ENCODE measurements at regions not wholly inside any gene's neighbourhood (a gene's known extent, or its start where the extent isn't known, plus 50 kb on each side); places are given as distances from the start of the nearest gene placed in this dataset.
"Not testable (repeated sequence)": the region's sequence is repeated elsewhere in the genome, so short reads cannot be mapped to it uniquely, and the experiment has no call there.

DNA sequence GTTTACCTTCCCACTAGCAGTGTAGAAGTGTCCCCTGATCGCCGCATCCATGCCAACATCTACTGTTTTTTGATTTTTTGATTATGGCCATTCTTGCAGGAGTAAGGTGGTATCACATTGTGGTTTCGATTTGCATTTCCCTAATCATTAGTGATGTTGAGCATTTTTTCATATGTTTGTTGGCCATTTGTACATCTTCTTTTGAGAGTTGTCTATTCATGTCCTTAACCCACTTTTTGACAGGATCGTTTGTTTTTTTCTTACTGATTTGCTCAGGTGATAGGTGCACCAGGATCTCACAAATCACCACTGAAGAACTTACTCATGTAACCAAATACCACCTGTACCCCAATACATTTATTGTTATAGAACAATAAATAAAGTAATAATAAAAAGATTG is 114.5 kb downstream of the GATA6 start:
- not testable (repeated sequence) for DNase-seq

DNA sequence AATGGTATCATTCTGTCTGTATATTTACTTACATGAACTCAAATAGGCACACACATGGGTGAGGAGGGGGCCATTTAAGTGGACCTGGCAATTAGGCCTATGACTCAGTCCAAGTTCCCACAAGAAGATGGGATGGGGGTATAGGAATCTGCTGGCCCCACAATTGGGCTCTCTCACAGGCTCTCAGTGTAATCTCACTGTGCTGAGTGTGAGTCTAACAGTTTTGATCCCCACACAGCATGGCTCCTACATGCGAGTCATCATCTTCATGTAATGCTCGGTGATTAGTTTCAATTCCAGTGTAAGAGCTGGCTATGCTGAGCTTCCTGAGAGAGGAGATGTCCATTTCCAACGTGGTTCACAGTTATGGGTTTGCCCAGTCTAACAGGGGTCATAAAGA is 114.0 kb downstream of the GATA6 start:
- DNase-seq: no peak

DNA sequence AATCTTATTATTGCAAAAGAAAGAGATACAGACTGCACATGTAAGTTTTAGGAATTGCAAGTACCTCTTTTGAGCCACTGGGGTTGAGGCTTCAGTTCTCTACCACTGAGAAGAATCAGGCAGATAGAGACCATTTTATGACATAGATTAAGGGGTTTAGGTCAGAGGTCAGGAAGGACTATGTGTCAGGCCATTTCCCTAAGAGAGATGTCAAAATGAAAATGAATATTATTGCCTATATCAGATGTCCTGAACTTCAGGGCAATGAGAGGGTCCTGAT is 113.7 kb downstream of the GATA6 start:
- no peak for DNase-seq

DNA sequence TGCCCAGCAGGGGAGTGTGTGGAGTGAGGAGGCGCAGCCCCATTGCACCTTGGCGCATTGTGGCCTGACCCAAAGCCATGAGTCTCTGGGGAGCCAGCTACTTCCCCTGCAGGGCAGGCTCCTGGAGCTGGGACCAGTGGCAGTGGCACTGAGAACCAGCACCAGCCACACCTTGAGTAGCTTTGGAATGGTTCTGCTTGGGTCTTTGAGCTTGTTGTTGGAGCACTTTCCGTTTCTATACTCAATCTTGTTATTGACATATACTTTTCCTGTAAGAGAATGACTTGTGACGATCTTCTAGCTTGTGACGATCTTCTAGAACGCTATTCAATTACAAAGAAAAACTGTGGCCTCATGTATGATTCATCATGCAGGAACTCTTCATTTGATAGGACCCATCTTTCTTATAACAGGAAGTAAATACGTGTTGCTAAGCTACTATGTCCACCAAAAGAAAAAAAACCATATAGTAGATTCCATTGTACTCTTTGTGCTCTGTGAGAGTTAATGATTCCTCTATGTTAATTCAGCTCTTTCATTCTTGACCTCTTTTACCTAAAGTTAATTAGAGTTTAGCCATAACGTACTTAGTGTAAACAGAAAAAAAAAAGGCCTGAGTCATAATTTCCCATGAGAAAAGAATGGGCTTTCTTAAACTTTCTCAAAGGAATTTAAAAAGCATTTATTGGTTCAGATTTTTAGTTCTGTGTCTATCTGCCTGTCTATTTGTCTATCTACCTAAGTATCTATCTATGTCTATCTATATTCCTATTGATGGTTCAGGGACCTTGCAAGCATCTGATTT is 113.1 kb downstream of the GATA6 start:
- no peak for DNase-seq

DNA sequence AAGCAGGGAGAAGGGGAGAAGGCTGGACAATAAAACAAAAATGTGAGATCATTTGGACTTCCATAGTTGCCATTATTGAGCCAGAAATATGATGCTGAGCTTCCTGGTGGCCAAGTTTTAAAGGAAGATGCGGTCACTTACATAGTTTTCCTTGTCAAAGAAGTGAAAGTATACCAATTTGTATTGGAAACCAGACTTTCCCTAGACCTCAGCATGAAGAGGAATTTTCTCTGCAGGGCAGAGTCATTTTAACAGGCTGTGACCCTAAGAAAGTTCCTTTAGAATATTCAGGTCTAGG is 111.0 kb downstream of the GATA6 start:
- DNase-seq: no peak

- no peak for DNase-seq
These were observed 110.5 kb downstream of the GATA6 start for GRCh38 chr18:22279741-22280452.

- no peak for DNase-seq
These were observed 109.4 kb downstream of the GATA6 start for GRCh38 chr18:22278798-22279197.

GRCh38 chr18:22277758-22278157 is 108.4 kb downstream of the GATA6 start:
- DNase-seq: no peak

DNA sequence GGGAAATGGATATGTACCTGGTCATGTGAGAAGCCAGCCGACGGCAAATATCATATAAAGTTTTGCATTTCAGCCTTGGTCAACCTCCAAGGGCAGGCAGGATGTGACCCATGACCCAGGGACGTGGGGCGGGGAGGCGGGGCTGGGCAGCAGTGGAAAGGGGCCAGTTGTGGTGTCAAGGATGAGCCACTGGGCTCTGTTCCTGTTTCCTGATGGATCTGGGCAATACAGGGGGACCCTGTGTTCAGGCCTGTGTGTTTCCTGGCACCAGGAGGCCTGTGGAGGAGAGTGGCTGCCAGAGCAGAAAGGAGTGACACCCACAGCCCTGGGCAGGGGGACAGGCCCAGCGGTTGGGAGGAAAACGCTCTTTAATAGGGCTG is 106.9 kb downstream of the GATA6 start:
- no peak for DNase-seq

- DNase-seq: no peak
These were observed 106.4 kb downstream of the GATA6 start for GRCh38 chr18:22275706-22276333.

DNA sequence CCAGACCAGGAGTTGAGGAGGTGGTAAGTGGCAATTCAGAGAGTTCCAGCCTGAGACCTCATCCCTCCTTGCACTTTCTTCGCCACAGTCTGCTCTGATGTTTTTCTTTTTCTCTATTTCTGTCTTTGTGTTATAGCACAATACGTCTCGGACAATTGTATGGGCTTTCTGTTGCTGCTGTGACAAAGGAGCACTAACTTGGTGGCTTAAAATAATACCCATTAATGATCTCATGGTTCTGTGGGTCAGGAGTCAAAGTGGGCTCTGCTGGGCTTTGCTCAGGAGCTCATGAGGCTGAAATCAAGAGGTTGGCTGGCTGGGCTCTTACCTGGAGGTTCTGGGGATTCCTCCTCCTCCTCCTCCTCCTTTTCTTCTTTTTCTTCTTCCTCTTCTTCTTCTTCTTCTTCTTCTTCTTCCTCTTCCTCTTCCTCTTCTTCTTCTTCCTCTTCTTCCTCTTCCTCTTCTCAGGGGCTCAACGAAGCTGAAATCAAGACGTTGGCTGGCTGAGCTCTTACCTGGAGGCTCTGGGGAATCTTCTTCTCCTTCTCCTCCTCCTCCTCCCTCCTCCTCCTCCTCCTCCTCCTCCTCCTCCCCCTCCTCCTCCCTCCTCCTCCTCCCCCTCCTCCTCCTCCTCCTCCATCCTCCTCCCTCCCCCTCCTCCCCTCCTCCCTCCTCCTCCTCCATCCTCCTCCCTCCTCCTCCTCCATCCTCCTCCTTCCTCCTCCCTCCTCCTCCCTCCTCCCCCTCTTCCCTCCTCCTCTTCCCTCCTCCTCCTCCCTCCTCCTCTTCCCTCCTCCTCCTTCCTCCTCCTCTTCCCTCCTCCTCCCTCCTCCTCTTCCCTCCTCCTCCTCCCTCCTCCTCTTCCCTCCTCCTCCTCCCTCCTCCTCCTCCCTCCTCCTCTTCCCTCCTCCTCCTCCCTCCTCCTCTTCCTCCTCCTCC is 104.0 kb downstream of the GATA6 start:
- DNase-seq: no peak

DNA sequence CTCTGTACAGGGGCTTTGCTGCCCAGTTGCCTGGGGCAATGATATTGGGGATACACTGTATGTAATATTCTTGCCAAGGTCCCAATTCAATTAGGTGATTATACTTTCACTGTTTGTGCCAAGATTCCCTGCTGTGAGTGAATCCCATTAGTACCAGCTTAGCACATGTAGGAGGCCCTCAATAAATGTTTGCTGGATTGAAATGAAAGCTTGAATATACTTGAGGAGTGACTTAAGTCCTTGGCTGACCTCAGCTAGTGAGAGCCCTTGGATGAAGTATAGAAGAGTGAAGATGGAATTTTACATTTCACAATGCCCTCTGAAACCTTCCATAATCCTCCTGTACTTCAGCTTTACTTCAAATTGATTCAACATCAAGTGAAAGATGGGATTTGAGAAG is 102.9 kb downstream of the GATA6 start:
- DNase-seq: no peak

DNA sequence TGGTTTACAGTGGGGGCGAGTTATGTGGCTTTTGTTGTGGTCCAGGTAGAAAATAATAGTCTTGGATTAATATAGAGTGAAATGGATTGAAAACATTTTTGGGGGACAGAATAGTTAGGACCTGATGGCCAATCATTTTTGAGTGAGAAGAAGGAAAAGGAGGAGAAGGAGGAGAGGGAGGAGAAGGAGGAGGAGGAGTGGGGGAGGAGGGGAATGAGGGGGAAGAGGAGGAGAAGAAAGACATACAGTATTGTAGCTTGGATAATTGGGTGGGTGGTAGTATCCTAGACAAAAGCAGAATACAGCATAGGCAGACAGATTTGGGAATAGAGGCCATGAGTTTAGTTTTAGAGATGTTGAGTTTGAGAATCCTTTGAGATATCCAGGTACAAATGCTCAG is 101.6 kb downstream of the GATA6 start:
- DNase-seq: no peak

- DNase-seq: no peak
These were observed 99.3 kb downstream of the GATA6 start for GRCh38 chr18:22268641-22269128.

DNA sequence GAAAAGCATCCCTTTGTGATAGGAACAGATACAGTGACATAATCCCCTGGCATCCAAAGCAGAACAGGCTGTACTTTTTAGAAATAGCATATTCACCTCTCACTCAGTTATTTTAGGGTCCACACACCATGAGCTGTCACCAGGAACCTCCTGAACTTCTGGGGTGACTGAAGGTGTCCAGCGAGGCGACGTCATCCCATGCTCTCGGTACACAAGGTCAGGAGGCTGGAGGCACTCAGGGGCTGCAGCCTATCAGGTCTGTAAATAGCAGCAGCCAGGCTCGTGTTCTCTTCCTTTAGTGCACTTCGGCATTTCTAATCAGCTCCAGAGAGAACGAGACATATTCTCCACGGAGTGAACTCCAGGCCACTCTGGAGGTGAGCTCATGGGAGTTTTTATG is 98.3 kb downstream of the GATA6 start:
- no peak for DNase-seq

- DNase-seq: no peak
These were observed 97.8 kb downstream of the GATA6 start for GRCh38 chr18:22267225-22267624.

DNA sequence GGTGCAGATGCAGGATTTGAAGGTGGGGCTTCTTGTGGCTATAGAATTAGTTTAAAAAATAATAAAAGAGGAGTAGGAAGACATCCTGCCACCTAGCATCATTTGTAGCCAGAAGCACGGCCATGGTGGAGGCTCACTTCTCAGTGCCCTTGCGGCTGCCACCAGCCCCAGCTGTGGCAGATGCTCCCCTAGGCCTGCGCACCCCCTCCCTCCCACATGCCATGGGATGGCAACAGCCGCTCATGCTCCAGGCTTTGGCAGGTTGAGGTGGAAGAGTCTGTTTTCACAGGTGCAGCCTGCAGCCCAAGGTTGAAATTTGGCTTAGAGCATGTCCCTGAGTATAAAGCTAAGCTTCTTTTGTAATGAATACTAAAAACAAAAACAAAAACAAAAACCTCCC is 96.4 kb downstream of the GATA6 start:
- no peak for DNase-seq

DNA sequence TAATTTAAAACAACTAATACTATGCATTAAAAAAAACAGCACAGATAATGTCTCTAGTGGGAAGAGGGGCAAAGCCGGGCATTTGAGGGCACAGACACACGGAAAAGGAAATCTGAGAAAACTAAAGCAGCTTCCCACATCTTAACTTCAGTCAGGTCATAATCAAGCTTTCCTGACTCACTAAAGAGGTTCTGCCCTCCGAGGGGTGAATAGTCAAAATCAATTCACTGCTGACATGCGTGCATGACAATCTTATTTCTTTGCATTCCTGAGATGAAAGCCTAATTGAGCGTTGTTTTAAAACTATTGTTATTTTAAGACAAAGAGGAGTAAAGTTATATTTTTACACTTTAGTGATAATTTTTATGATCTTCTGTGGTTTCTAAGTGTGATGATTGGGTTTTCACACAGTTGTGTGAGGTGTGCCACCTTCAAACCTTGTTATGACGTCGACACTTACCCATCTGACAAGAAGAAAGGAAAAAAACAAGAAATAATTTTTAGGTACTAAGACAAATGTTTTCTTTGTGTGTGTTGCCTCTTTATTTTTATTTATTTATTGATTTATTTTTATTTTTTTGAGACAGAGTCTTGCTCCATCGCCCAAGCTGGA is 90.9 kb downstream of the GATA6 start:
- no peak for DNase-seq

GRCh38 chr18:22257022-22257543 is 87.7 kb downstream of the GATA6 start:
- DNase-seq: no peak

GRCh38 chr18:22254088-22254487 is 84.7 kb downstream of the GATA6 start:
- DNase-seq: no peak

GRCh38 chr18:22253676-22254075 is 84.3 kb downstream of the GATA6 start:
- DNase-seq: no peak

- DNase-seq: no peak
These were observed 83.8 kb downstream of the GATA6 start for GRCh38 chr18:22253156-22253555.

Data from SIG-M5 (cell line).